Progenitor cell of endocrine pancreas (in vitro differentiated cells): ENCODE measurements at regions not wholly inside any gene's neighbourhood (a gene's known extent, or its start where the extent isn't known, plus 50 kb on each side); places are given as distances from the start of the nearest gene placed in this dataset.

ENCODE experiments used
- DNase-seq: peaks from one replicate; pipeline ENCODE4 v3.0.0; 2021; ENCODE audit warnings: low spot score; ENCODE audit not compliant: unreplicated experiment
- H3K27ac Mint-ChIP-seq: 2 replicates; pipeline ENCODE4 v1.8.0; 2021; ENCODE audit warnings: mild to moderate bottlenecking, moderate library complexity, mixed read lengths
- H3K27me3 Mint-ChIP-seq: 2 replicates; pipeline ENCODE4 v1.8.0; 2021; ENCODE audit warnings: mixed read lengths
- H3K36me3 Mint-ChIP-seq: 2 replicates; pipeline ENCODE4 v1.8.0; 2022; ENCODE audit warnings: mixed read lengths; ENCODE audit not compliant: insufficient read depth
- H3K4me1 Mint-ChIP-seq: 2 replicates; pipeline ENCODE4 v1.8.0; 2021; ENCODE audit warnings: low read depth, mixed read lengths
- H3K4me3 Mint-ChIP-seq: 2 replicates; pipeline ENCODE4 v1.8.0; 2021; ENCODE audit warnings: low read depth, mild to moderate bottlenecking, moderate library complexity, mixed read lengths
- H3K9me3 Mint-ChIP-seq: 2 replicates; pipeline ENCODE4 v1.8.0; 2021; ENCODE audit warnings: low read depth, mixed read lengths
- TF ChIP-seq, protein P1 (sequence below): fragments of 200-600 bp; sonication (generic); IDR thresholded peaks from one replicate; pipeline ENCODE4 v1.5.0; 2021; ENCODE audit warnings: antibody characterized with exemption, mild to moderate bottlenecking; ENCODE audit not compliant: unreplicated experiment

DNA sequence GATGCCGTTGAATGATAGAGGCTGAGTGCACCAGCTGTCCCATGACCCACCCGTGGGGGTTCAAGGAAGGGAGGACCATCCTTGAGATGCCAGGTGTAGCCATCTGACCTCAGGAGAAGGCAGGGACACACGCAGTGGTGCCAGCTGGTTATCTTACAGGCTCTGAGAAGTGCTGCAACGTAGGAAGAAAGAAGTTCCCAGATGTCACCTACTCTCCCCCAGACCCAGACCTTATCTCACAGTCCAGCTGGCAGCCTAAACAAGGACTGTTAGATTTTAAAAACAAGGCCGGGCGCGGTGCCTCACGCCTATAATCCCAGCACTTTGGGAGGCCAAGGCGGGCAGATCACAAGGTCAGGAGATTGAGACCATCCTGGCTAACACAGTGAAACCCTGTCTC is 1307.6 kb downstream of the TBC1D22A start:
- Mint-ChIP-seq H3K36me3 (no peaks in the 10 kb centered on the region), H3K4me1 (no peaks in the 10 kb centered on the region), H3K9me3 (no peaks in the 10 kb centered on the region), H3K27me3 (peaks cover 17% of the 10 kb centered on the region), H3K27ac (no peak overlapping the region), H3K4me3 (no peak overlapping the region)
- TF ChIP-seq, protein P1, sequence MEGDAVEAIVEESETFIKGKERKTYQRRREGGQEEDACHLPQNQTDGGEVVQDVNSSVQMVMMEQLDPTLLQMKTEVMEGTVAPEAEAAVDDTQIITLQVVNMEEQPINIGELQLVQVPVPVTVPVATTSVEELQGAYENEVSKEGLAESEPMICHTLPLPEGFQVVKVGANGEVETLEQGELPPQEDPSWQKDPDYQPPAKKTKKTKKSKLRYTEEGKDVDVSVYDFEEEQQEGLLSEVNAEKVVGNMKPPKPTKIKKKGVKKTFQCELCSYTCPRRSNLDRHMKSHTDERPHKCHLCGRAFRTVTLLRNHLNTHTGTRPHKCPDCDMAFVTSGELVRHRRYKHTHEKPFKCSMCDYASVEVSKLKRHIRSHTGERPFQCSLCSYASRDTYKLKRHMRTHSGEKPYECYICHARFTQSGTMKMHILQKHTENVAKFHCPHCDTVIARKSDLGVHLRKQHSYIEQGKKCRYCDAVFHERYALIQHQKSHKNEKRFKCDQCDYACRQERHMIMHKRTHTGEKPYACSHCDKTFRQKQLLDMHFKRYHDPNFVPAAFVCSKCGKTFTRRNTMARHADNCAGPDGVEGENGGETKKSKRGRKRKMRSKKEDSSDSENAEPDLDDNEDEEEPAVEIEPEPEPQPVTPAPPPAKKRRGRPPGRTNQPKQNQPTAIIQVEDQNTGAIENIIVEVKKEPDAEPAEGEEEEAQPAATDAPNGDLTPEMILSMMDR, result no peak
- no peak for DNase-seq

DNA sequence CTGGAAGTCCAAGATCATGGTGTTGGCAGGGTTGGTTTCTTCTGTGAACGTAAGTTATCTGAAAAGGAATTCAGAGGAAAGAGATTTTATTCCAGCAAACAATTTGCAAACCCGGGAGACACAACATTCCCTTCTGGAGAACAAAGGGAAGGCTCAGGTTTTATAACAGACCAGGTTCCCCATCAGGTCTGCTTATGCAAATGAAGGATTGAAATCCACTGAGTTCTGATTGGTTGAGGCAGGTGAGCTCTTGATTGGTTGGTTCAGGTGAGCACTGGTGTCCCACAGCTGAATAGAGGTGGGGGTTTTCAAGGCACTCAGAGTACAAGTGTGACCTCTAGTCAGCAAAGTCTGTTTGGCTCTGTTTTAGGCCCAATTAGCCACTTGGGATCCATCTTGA is 1306.8 kb downstream of the TBC1D22A start:
- no peaks in the 10 kb centered on the region for H3K9me3 Mint-ChIP-seq
- H3K27ac Mint-ChIP-seq, result no peak overlapping the region
- peaks cover 12% of the 10 kb centered on the region for H3K27me3 Mint-ChIP-seq
- H3K4me3 Mint-ChIP-seq, result no peak overlapping the region
- DNase-seq, result no peak
- H3K36me3 Mint-ChIP-seq, result no peaks in the 10 kb centered on the region
- TF ChIP-seq, protein P1, result no peak
- H3K4me1 Mint-ChIP-seq, result no peaks in the 10 kb centered on the region

DNA sequence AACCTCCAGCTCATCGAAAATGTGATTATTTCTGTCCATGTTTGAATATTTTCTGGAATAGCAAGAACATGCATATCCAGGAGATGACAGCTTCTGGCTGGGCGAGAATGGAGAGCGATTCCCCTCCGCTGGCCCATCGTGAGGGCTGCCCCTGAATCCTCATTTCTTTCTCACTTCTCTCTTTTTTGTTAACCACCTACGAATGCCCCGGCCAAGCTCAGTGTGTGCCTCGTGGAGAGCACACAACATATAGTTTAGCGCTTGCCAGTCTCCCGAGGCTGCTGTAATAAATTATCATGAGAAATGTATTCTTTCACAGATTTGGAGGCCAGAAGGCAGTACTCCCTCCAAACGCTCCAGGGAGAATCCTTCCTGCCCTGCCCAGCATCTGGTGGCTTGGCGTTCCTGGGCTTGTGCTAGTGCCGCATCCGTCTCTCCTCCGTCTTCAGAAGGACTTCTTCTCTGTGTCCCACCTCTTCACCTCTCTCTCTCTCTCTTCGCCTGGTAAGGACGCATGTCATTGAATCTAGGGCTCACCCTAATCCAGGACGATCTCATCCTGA is 1306.0 kb downstream of the TBC1D22A start:
- no peak for DNase-seq
- no peaks in the 10 kb centered on the region for H3K36me3 Mint-ChIP-seq
- H3K27ac Mint-ChIP-seq, result no peak overlapping the region

GRCh38 chr22:48065892-48066291 is 1303.4 kb downstream of the TBC1D22A start:
- no peak overlapping the region for H3K27ac Mint-ChIP-seq
- H3K36me3 Mint-ChIP-seq, result no peaks in the 10 kb centered on the region
- no peaks in the 10 kb centered on the region for H3K4me1 Mint-ChIP-seq
- TF ChIP-seq, protein P1, result no peak
- H3K9me3 Mint-ChIP-seq, result no peaks in the 10 kb centered on the region
- DNase-seq, result no peak
- peaks cover 19% of the 10 kb centered on the region for H3K27me3 Mint-ChIP-seq
- no peak overlapping the region for H3K4me3 Mint-ChIP-seq

More for the DNA sequence above, 1306.0 kb downstream of the TBC1D22A start:
- Mint-ChIP-seq H3K9me3 (no peaks in the 10 kb centered on the region), H3K4me3 (no peak overlapping the region), H3K27me3 (peaks cover 9% of the 10 kb centered on the region), H3K4me1 (no peaks in the 10 kb centered on the region)
- TF ChIP-seq, protein P1, result no peak

GRCh38 chr22:48061726-48062125 is 1299.3 kb downstream of the TBC1D22A start:
- TF ChIP-seq, protein P1, result no peak
- Mint-ChIP-seq H3K4me3 (no peak overlapping the region), H3K27ac (no peak overlapping the region), H3K4me1 (no peaks in the 10 kb centered on the region), H3K9me3 (no peaks in the 10 kb centered on the region), H3K36me3 (no peaks in the 10 kb centered on the region), H3K27me3 (peaks cover 31% of the 10 kb centered on the region)
- DNase-seq, result no peak
